Heart left ventricle (tissue), 13 donors: ENCODE measurements at regions not wholly inside any gene's neighbourhood (a gene's known extent, or its start where the extent isn't known, plus 50 kb on each side); places are given as distances from the start of the nearest gene placed in this dataset.

Experiments
- CTCF ChIP-seq, 12 donors: fragments of 200-600 bp; sonication (generic) in 4 of 12; IDR thresholded peaks; one replicate each; pipeline versions ENCODE4 v1.5.0 to v1.8.0; 2018 to 2022; ENCODE audit warnings: antibody characterized with exemption in 12 of 12, mild to moderate bottlenecking in 5 of 12
- POLR2A ChIP-seq, 2 donors: fragments of 450-650 bp; IDR thresholded peaks; one replicate each; pipeline ENCODE4 v1.6.1; 2017; ENCODE audit warnings: antibody characterized with exemption in 2 of 2, mild to moderate bottlenecking in 2 of 2, moderate library complexity in 2 of 2
- donor health status: ischemic (EF 13 %, LVEDD 7.1; RV severe dilation, severe dysfunction).
- donor health status: DM: no; HTN: yes; CAD: no.
- donor health status: DM: no; HTN: no; CAD: no.
- donor health status: ischemic (EF 25% LVEDD 6.9; RV normal size, moderate dysfunction).
- donor health status: ischemic (EF 25% LVEDD 5.7; RV mildly dilated, moderate dysfunction).
- donor health status: ischemic (EF 35%, LVEDD 5.7; RV mildly dilated, moderate dysfunction).
- donor health status: nonischemic (EF 11% LVEDD 7.7; RV severe dilation, severe dysfunction).
- donor health status: DM: yes; HTN: yes; CAD: no.
- donor health status: PGD.
- donor health status: ischemic (EF 29% LVEDD 5.4; RV normal size, mild dysfunction).
- donor health status: nonischemic (EF 23%, LVEDD 6.1; RV moderate dilation, normal function).

GRCh38 chr2:136191041-136191440 is 73.1 kb upstream of the CXCR4 start:
- TF ChIP-seq CTCF (IDR thresholded peaks at IDR 0.05) = no peak
- no peak for TF ChIP-seq POLR2A (IDR thresholded peaks at IDR 0.05)
